Neural progenitor cell (in vitro differentiated cells): ENCODE measurements at regions not wholly inside any gene's neighbourhood (a gene's known extent, or its start where the extent isn't known, plus 50 kb on each side); places are given as distances from the start of the nearest gene placed in this dataset.

Experiments used
- CTCF ChIP-seq: fragments of 200-600 bp; sonication (generic); IDR thresholded peaks from 2 replicates; pipeline ENCODE4 v1.5.1; 2017; ENCODE audit warnings: antibody characterized with exemption, mild to moderate bottlenecking
- EZH2phosphoT487 ChIP-seq: fragments of 200-600 bp; sonication (generic); IDR thresholded peaks from 2 replicates; pipeline ENCODE4 v1.6.1; 2017; ENCODE audit warnings: antibody characterized with exemption

DNA sequence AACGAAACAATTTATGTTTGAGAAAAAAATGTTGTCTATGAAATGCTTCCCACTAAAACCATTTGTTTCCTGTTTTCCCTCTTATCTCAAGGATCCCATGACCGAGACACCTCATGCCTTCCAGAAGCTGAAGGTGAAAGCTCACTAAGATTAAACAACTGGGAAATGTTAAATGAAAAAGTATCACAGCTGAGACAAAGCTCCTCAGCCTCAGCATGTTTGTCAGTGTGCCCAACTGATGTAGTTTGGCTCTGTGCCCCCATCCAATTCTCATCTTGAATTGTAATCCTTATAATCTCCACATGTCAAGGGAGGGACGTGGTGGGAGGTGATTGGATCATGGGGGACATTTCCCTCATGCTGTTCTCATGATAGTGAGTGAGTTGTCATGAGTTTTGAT is 327.3 kb downstream of the HTR7 start:
- TF ChIP-seq EZH2phosphoT487 (no peak), CTCF (no peak)
